GM03348 (cell line): ENCODE measurements at regions not wholly inside any gene's neighbourhood (a gene's known extent, or its start where the extent isn't known, plus 50 kb on each side); places are given as distances from the start of the nearest gene placed in this dataset.
"Not testable (repeated sequence)": the region's sequence is repeated elsewhere in the genome, so short reads cannot be mapped to it uniquely, and the experiment has no call there.

Source experiments
- DNase-seq: peaks from one replicate; pipeline ENCODE4 v3.0.0; 2012; ENCODE audit warnings: low spot score

GRCh38 chr6:122170274-122170673 lies 229.2 kb upstream of the HSF2 start:
- no peak for DNase-seq

DNA sequence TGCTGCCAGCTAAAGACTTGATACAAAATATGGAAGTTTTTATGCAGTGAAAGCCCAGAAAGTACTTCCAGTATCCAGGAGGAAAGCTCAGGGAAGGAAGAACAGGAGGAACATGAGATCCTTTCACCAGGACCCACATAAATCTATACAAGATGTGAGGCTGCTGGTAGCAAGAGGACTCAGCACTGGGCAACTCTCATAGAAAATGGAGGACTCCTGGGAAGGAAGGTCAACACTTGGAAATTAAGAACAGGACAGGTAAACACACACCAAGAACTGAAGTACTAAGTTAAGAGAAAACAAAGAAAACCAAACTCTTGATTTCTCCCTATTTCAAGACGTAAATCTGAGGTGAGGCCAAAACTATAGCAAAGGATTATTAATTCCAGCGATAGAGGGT lies 220.5 kb upstream of the HSF2 start:
- DNase-seq: no peak

- DNase-seq: peak; percentile 15
Observed at GRCh38 chr6:122180132-122180531, 219.3 kb upstream of the HSF2 start.

DNA sequence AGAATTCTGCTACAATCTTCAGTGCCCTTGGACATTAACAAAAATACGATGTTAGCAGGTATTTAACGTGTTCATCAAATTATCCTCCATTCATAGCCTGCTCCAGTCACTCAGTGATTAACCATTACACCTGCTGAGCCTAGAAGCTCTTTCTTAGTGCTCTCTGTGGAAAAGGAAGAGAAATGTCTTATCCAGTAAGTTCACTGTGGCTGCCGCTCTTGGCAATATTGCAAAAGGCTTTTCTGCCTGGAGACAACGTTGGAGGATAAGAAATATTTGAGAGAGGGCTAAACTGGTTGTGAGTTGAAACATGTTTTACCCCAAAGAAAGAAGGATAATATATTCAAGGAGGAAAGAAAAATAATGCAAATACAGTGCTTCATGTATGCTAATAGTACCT lies 217.4 kb upstream of the HSF2 start:
- no peak for DNase-seq

GRCh38 chr6:122184401-122184827 lies 215.0 kb upstream of the HSF2 start:
- peak; percentile 64 for DNase-seq

DNA sequence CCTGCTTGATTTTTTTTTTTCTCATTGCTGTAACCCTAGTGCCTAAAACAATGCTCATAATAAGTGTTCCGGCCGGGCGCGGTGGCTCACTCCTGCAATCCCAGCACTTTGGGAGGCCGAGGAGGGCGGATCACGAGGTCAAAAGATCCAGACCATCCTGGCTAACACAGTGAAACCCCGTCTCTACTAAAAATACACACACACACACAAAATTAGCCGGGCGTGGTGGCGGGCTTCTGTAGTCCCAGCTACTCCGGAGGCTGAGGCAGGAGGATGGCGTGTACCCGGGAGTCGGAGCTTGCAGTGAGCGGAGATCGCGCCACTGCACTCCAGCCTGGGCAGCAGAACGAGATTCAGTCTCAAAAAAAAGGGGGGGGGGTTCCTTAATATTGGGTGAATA lies 214.0 kb upstream of the HSF2 start:
- DNase-seq: not testable (repeated sequence)

DNA sequence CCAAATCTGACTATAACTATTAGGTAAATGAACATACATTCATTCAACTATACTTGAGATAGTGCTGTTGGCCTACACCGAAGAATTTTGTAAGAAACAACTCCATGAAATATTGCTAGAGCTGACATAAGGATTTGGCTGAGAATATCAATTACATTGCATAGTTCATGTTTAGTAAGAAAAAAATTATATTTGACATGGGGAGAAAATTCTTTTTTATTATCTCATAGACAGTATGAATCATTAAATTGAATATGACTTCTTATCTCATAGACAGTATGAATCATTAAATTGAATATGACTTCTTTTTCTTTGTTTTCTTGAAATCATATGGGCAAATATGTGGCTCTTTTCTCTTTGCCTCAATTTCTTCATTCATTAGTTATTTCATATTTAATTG lies 212.3 kb upstream of the HSF2 start:
- no peak for DNase-seq

DNA sequence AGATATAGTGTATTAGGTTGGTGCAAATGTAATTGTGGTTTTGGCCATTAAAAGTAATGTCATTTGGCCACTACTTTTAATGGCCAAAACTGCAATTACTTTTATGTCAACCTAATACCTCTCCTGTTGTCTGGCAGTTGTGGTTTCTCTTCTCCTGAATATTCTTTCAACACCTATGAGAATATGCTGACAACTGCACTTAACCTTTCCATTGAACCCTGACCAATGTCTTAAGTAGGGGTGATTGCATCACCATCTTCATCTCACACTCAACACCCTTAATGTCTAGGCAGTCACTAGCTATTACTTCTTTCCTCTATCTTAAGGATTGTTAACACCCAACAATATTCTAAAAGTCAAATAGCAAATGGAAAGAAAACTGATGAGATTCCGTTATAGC lies 200.5 kb upstream of the HSF2 start:
- DNase-seq: no peak

- DNase-seq: no peak
Observed at GRCh38 chr6:122200440-122200839, 199.0 kb upstream of the HSF2 start.

- no peak for DNase-seq
Observed at GRCh38 chr6:122202576-122203137, 196.8 kb upstream of the HSF2 start.

GRCh38 chr6:122207061-122207460 lies 192.4 kb upstream of the HSF2 start:
- DNase-seq: no peak

GRCh38 chr6:122207794-122208193 lies 191.7 kb upstream of the HSF2 start:
- no peak for DNase-seq

DNA sequence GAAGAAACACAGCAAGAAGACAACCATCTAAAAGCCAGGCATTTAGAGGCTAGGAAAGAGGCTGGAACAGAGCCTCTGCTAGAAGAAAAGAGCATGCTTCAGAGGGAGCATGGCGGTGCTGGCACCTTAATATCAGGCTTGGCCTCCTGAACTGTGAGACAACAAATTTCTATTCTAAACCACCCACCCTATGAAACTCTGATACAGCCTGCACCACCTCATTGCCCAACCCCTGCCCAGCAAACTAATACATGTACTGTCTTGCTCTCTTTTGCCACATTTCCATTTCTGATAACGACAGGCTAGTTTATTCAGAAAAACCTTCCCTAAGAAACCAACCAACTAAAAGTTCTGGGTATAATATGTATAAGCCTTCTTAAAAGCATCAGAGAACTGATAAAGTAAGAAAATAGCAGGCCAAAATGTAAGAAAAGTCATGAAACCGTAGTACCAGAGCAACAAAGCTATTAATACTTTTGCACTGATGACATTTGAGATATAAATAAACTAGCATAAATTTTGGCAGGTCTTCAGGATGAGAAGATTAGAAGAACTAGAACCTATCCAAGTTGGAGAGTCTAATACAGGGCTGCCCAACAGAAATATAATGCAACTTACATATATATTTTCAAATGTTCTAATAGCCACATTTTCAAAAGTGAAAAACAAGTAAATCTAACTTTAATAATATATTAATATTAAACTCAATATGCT lies 184.7 kb upstream of the HSF2 start:
- no peak for DNase-seq

- DNase-seq: no peak
Observed at GRCh38 chr6:122220254-122220653, 179.2 kb upstream of the HSF2 start.

GRCh38 chr6:122222761-122223160 lies 176.7 kb upstream of the HSF2 start:
- DNase-seq: no peak

GRCh38 chr6:122223251-122223650 lies 176.2 kb upstream of the HSF2 start:
- DNase-seq: no peak

DNA sequence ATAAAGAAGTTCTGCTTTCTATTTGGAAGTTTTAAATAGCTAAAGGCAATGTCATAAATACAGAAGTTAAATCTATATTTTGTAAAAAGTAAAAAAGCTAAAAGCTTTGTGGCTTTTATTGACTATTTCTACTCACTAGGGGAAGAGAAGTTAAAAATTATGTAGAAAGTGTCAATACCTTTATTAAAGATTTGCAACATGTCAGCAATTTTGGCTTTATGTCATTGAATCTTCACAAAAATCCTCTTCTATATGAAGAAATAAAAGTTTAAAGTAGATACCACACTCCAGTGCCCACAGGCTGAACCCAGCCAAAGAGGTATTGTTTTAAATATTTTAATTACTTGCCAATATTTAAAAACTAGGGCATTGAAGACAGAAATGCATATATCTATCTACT lies 160.6 kb upstream of the HSF2 start:
- DNase-seq: no peak

DNA sequence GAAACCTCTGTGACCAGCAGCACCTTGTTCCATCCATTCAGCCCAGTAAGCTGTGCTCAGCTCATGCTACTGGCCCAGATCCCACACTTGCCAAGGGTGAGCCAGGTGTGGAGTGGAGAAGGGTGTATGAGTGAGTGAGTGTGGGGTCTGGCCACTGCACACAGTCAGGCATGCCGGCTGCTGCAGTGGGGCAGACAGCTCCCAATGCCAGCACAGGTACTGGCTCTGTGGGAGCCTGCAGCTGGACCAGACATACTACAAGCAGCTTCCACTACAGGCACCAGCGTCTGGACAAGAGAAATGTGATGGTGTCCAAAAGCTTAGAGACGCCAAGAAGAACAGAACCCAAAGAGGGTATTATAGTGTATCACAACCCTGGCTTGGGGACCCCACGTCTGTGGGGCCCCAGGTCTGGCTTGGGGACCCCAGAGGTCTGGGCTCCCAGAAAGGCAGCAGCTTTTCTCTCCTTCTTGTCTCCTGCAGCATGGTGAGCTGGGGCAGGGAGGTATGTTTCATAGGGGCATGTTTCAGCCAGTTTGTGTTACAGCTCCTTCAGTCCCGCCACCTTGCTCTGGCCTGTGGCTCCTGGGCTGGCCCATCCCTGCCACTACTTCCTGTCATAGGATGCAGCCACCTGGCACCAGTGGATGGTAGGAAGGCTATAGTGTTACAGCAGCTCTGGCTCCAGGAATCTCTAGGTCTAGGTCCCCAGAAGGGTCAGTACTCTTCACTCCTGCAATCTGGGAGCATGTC lies 152.4 kb upstream of the HSF2 start:
- DNase-seq: no peak

DNA sequence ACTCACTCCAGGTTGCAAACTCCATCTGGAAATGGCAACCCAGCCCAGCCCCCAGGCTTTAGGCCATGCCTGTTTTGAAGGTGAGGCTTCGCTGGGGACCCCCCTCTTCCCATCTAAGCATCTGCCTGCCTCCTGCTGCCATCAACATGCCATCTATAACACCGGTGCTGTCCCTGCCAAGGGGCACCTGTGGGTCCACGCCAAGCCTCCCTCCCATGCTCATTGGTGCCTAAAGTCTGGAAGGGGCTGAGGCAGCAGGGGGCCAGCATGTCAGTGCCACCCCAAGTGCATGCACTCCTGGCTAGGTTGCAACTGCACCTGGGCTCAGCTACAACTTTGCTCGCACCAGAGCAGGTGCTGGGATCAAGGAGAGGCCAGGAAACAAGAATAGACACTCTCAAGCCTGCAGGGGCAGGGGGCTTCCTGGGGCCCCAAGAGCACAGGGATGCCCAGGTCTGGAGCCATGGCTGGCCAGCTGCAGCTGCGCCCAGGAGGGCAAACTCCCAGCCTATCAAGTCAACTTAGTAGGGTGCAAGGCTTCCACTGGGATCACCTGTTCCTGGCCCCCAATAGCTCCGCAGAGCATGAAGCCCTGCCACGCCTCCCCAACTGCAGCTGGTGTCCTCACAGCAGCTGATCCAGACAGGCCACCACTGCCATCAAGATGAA lies 151.3 kb upstream of the HSF2 start:
- no peak for DNase-seq

DNA sequence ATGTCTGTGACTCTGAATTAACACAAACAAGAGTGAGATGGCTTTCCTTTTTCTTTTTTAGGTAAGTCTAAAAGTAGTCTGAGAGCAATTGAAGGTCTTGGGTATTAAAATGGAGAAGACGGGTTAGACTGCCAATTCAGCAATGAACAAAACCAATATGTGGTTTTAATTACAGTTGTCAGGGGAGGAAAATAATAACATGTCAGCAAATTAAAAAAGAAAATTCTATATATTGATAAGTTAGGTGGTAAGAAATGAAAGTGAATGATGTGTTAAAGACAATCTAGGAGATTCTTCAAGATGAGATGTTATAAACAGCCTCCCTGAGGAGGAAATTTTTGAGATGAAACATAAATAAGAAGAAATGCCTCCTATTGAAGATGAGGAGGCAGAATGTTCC lies 150.6 kb upstream of the HSF2 start:
- no peak for DNase-seq

DNA sequence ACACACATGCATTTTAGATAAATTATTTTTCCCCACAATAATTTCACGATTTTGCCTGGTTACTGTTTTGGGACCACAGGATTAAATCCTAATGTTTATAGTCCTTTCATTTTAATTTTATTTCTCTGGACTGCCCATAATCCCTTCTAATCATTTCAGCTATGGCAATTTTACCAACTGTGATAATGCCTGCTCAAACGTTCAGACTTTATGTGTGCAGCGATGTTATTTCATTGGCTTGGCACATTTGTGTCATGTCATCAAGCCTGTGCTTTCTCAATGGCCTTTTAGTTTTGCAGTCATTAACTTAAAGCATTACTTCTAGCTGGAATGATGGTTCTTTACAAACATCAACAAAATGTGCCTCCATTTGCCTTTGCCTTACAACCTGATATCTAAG lies 140.6 kb upstream of the HSF2 start:
- DNase-seq: no peak

- no peak for DNase-seq
Observed at GRCh38 chr6:122264557-122264956, 134.9 kb upstream of the HSF2 start.

- no peak for DNase-seq
Observed at GRCh38 chr6:122265755-122266154, 133.7 kb upstream of the HSF2 start.
